GM19463 (cell line): ENCODE measurements at regions not wholly inside any gene's neighbourhood (a gene's known extent, or its start where the extent isn't known, plus 50 kb on each side); places are given as distances from the start of the nearest gene placed in this dataset.

ENCODE experiments used
- ATAC-seq: cut with Tn5 transposase; IDR thresholded peaks from one replicate; pipeline ENCODE4 v1.9.1; 2021; ENCODE audit warnings: mild to moderate bottlenecking, moderate library complexity; ENCODE audit not compliant: unreplicated experiment

GRCh38 chr5:8606231-8606630, 737.3 kb downstream of the MTRR start:
- ATAC-seq = no peak

GRCh38 chr5:8611067-8611466, 742.1 kb downstream of the MTRR start:
- ATAC-seq = no peak

- no peak for ATAC-seq
These were observed 744.2 kb downstream of the MTRR start for GRCh38 chr5:8613078-8613685.

- ATAC-seq = no peak
These were observed 746.4 kb downstream of the MTRR start for GRCh38 chr5:8615142-8615858.

GRCh38 chr5:8628521-8628920, 759.6 kb downstream of the MTRR start:
- no peak for ATAC-seq

- ATAC-seq = no peak
These were observed 764.3 kb downstream of the MTRR start for GRCh38 chr5:8633259-8633658.

- no peak for ATAC-seq
These were observed 764.7 kb downstream of the MTRR start for GRCh38 chr5:8633696-8634095.

- no peak for ATAC-seq
These were observed 765.3 kb downstream of the MTRR start for GRCh38 chr5:8634219-8634618.

- no peak for ATAC-seq
These were observed 773.0 kb downstream of the MTRR start for GRCh38 chr5:8641786-8642505.

GRCh38 chr5:8644377-8644776, 775.4 kb downstream of the MTRR start:
- ATAC-seq = no peak

- ATAC-seq = no peak
These were observed 778.2 kb downstream of the MTRR start for GRCh38 chr5:8647111-8647510.

- no peak for ATAC-seq
These were observed 781.2 kb downstream of the MTRR start for GRCh38 chr5:8650186-8650585.

- ATAC-seq = no peak
These were observed 791.4 kb downstream of the MTRR start for GRCh38 chr5:8660133-8660893.

- ATAC-seq = no peak
These were observed 794.4 kb downstream of the MTRR start for GRCh38 chr5:8663374-8663773.

GRCh38 chr5:8675182-8675581, 806.2 kb downstream of the MTRR start:
- ATAC-seq = no peak

- no peak for ATAC-seq
These were observed 807.7 kb downstream of the MTRR start for GRCh38 chr5:8676695-8677094.

- no peak for ATAC-seq
These were observed 813.4 kb downstream of the MTRR start for GRCh38 chr5:8682381-8682780.

GRCh38 chr5:8683496-8683895, 814.5 kb downstream of the MTRR start:
- no peak for ATAC-seq

- ATAC-seq = no peak
These were observed 816.8 kb downstream of the MTRR start for GRCh38 chr5:8685704-8686103.

GRCh38 chr5:8686707-8687106, 817.8 kb downstream of the MTRR start:
- no peak for ATAC-seq

GRCh38 chr5:8689773-8690172, 820.8 kb downstream of the MTRR start:
- ATAC-seq = no peak
